Activated CD8-positive, alpha-beta memory T cell treated with anti-CD3 and anti-CD28 coated beads for 24 hours (primary cell): ENCODE measurements at regions not wholly inside any gene's neighbourhood (a gene's known extent, or its start where the extent isn't known, plus 50 kb on each side); places are given as distances from the start of the nearest gene placed in this dataset.
A peak's percentile ranks its signal among the peaks of the same experiment; 100 is the strongest.
"Not testable (repeated sequence)": the region's sequence is repeated elsewhere in the genome, so short reads cannot be mapped to it uniquely, and the experiment has no call there.

ENCODE experiments used
- DNase-seq: peaks from one replicate; pipeline ENCODE4 v3.0.0-alpha.2; 2020

GRCh38 chr16:66265048-66265415, 101.5 kb upstream of the CDH5 start:
- DNase-seq: peak; percentile 43

- peak; percentile 32 for DNase-seq
Observed at GRCh38 chr16:66264311-66265047, 102.0 kb upstream of the CDH5 start.

- peak; percentile 4 for DNase-seq
Observed at GRCh38 chr16:66263973-66264310, 102.5 kb upstream of the CDH5 start.

GRCh38 chr16:66263168-66263972, 103.1 kb upstream of the CDH5 start:
- peak; percentile 21 for DNase-seq

GRCh38 chr16:66262253-66263167, 104.0 kb upstream of the CDH5 start:
- DNase-seq: no peak

- DNase-seq: no peak
Observed at GRCh38 chr16:66261826-66262225, 104.7 kb upstream of the CDH5 start.

- no peak for DNase-seq
Observed at GRCh38 chr16:66260522-66261254, 105.8 kb upstream of the CDH5 start.

- peak; percentile 53 for DNase-seq
Observed at GRCh38 chr16:66258916-66259845, 107.3 kb upstream of the CDH5 start.

- no peak for DNase-seq
Observed at GRCh38 chr16:66256919-66257318, 109.6 kb upstream of the CDH5 start.

GRCh38 chr16:66255647-66256046, 110.8 kb upstream of the CDH5 start:
- no peak for DNase-seq

GRCh38 chr16:66254751-66255150, 111.7 kb upstream of the CDH5 start:
- DNase-seq: no peak

GRCh38 chr16:66254106-66254505, 112.4 kb upstream of the CDH5 start:
- DNase-seq: no peak

GRCh38 chr16:66251476-66252160, 114.9 kb upstream of the CDH5 start:
- no peak for DNase-seq

- DNase-seq: no peak
Observed at GRCh38 chr16:66250686-66251431, 115.6 kb upstream of the CDH5 start.

- no peak for DNase-seq
Observed at GRCh38 chr16:66247516-66248481, 118.7 kb upstream of the CDH5 start.

- no peak for DNase-seq
Observed at GRCh38 chr16:66245868-66246267, 120.6 kb upstream of the CDH5 start.

GRCh38 chr16:66245072-66245471, 121.4 kb upstream of the CDH5 start:
- DNase-seq: no peak

- no peak for DNase-seq
Observed at GRCh38 chr16:66242672-66243071, 123.8 kb upstream of the CDH5 start.

GRCh38 chr16:66242206-66242605, 124.3 kb upstream of the CDH5 start:
- DNase-seq: not testable (repeated sequence)
